Colonic mucosa (tissue), 4 donors: ENCODE measurements at regions not wholly inside any gene's neighbourhood (a gene's known extent, or its start where the extent isn't known, plus 50 kb on each side); places are given as distances from the start of the nearest gene placed in this dataset.

Experiments
- DNase-seq: peaks from one replicate; pipeline ENCODE4 v3.0.0-alpha.2; 2020
- H3K27ac ChIP-seq: fragments of 200-600 bp; one replicate; pipeline ENCODE4 v1.8.0; 2021
- H3K27me3 ChIP-seq: fragments of 200-600 bp; one replicate; pipeline ENCODE4 v1.8.0; 2021
- H3K36me3 ChIP-seq: fragments of 200-600 bp; one replicate; pipeline ENCODE4 v1.8.0; 2021
- H3K4me1 ChIP-seq: fragments of 200-600 bp; one replicate; pipeline ENCODE4 v1.8.0; 2021; ENCODE audit warnings: mild to moderate bottlenecking
- H3K4me3 ChIP-seq: fragments of 200-600 bp; one replicate; pipeline ENCODE4 v1.8.0; 2021
- H3K9ac ChIP-seq, 2 donors: one replicate each; pipeline ENCODE4 v1.7.0; 2013; ENCODE audit warnings: control low read depth in 2 of 2, low read depth in 2 of 2, low read length in 2 of 2
- H3K9me3 ChIP-seq: fragments of 200-600 bp; one replicate; pipeline ENCODE4 v1.8.0; 2021
- CTCF ChIP-seq: fragments of 200-600 bp; IDR thresholded peaks from one replicate; pipeline ENCODE4 v1.8.0; 2022; ENCODE audit warnings: antibody characterized with exemption, mild to moderate bottlenecking
- intact Hi-C: fragments of 100-400 bp; cut with DNase I; formaldehyde crosslinking; loops from one replicate; pipeline ENCODE4 v1.14.1; 2022
- donor health status: healthy.
- donor health status: DM: no; HTN: no; CAD: no.
- donor health status: DM: no; HTN: no; CAD: no.

GRCh38 chr11:33542921-33543320 lies 157.7 kb downstream of the C11orf91 start:
- intact Hi-C loops, result loop anchor here (5.0 kb wide), 1 partner anchor 144 kb away; no protein-coding TSS in a partner anchor

GRCh38 chr11:33540946-33541915 lies 159.4 kb downstream of the C11orf91 start:
- Histone ChIP-seq H3K27me3 (no peaks in the 10 kb centered on the region), H3K36me3 (no peaks in the 10 kb centered on the region), H3K9ac (no peak overlapping the region), H3K27ac (no peak overlapping the region), H3K4me3 (no peak overlapping the region), H3K9me3 (no peaks in the 10 kb centered on the region), H3K4me1 (no peaks in the 10 kb centered on the region)
- no peak for DNase-seq
- no peak for TF ChIP-seq CTCF
- intact Hi-C loops, result loop anchor here (5.0 kb wide), 1 partner anchor 146 kb away; no protein-coding TSS in a partner anchor

More at GRCh38 chr11:33542921-33543320, 157.7 kb downstream of the C11orf91 start:
- H3K27ac ChIP-seq, result no peak overlapping the region
- no peak overlapping the region for H3K9ac ChIP-seq
- H3K4me1 ChIP-seq, result no peaks in the 10 kb centered on the region
- H3K36me3 ChIP-seq, result no peaks in the 10 kb centered on the region
- DNase-seq, result peak; percentile 49
- H3K9me3 ChIP-seq, result no peaks in the 10 kb centered on the region
- no peaks in the 10 kb centered on the region for H3K27me3 ChIP-seq
- H3K4me3 ChIP-seq, result no peak overlapping the region
- peak; percentile 55 for TF ChIP-seq CTCF

DNA sequence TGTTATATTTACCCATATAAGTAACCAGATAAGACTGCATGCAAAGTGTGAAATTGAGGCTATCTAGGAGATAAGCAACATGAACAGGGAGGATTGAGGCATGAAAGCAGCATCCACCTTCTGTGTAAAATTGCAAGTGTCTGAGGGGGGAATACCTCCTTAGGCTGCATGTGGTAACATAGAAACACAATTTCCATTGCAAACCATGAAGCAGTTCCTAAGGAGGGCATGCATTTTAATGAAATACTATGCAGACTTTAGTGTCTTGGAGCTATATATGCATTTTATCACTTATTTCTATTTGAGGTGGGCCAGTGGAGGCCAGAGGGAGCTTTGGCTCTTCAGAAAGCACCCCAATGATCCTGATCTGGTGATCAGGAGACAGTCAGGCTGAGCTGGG lies 160.2 kb downstream of the C11orf91 start:
- intact Hi-C loops, result loop anchor here (5.0 kb wide), 1 partner anchor 147 kb away; no protein-coding TSS in a partner anchor
- Histone ChIP-seq H3K4me1 (no peaks in the 10 kb centered on the region), H3K9ac (no peak overlapping the region), H3K36me3 (no peaks in the 10 kb centered on the region), H3K27me3 (no peaks in the 10 kb centered on the region), H3K9me3 (no peaks in the 10 kb centered on the region), H3K27ac (no peak overlapping the region), H3K4me3 (no peak overlapping the region)
- no peak for DNase-seq
- TF ChIP-seq CTCF, result no peak

- Histone ChIP-seq H3K9me3 (no peaks in the 10 kb centered on the region), H3K4me1 (no peaks in the 10 kb centered on the region), H3K4me3 (no peak overlapping the region), H3K9ac (no peak overlapping the region), H3K27me3 (no peaks in the 10 kb centered on the region), H3K27ac (no peak overlapping the region), H3K36me3 (no peaks in the 10 kb centered on the region)
- intact Hi-C loops, result loop anchor here (5.0 kb wide), 1 partner anchor 148 kb away; no protein-coding TSS in a partner anchor
- no peak for DNase-seq
- no peak for TF ChIP-seq CTCF
Observed at GRCh38 chr11:33539751-33540150, 160.9 kb downstream of the C11orf91 start.

- no peak for TF ChIP-seq CTCF
- Histone ChIP-seq H3K27me3 (no peaks in the 10 kb centered on the region), H3K4me1 (no peaks in the 10 kb centered on the region), H3K36me3 (no peaks in the 10 kb centered on the region), H3K4me3 (no peak overlapping the region), H3K9ac (no peak overlapping the region), H3K27ac (no peak overlapping the region), H3K9me3 (no peaks in the 10 kb centered on the region)
- intact Hi-C loops, result no loop called here
- DNase-seq, result no peak
Observed at GRCh38 chr11:33538726-33539125, 161.9 kb downstream of the C11orf91 start.
